Esophagus squamous epithelium (tissue), 5 donors: ENCODE measurements at regions not wholly inside any gene's neighbourhood (a gene's known extent, or its start where the extent isn't known, plus 50 kb on each side); places are given as distances from the start of the nearest gene placed in this dataset.

Experiments
- DNase-seq: peaks from one replicate; lab custom pipeline; 2025; lab: John Stamatoyannopoulos, UW
- H3K27ac ChIP-seq, 4 donors: fragments of 200-600 bp; sonication (generic); one replicate each; pipeline ENCODE4 v1.5.1; 2016 to 2019; ENCODE audit warnings: mild to moderate bottlenecking in 1 of 4
- H3K27me3 ChIP-seq, 4 donors: fragments of 200-600 bp; sonication (generic); 1 replicate in 3 of 4; 2 replicates in 1 of 4; pipeline versions ENCODE4 v1.5.1 to v1.6.0; 2017 to 2021; ENCODE audit warnings: antibody characterized with exemption in 1 of 4
- H3K36me3 ChIP-seq, 3 donors: fragments of 200-600 bp; sonication (generic); one replicate each; pipeline ENCODE4 v1.5.1; 2016 to 2019
- H3K4me1 ChIP-seq, 3 donors: fragments of 200-600 bp; sonication (generic); one replicate each; pipeline ENCODE4 v1.5.1; 2017 to 2019
- H3K4me3 ChIP-seq, 4 donors: fragments of 200-600 bp; sonication (generic); 1 replicate in 3 of 4; 2 replicates in 1 of 4; pipeline ENCODE4 v1.5.1; 2016 to 2019; ENCODE audit warnings: mild to moderate bottlenecking in 2 of 4, moderate library complexity in 1 of 4
- H3K9me3 ChIP-seq, 3 donors: fragments of 200-600 bp; sonication (generic); one replicate each; pipeline ENCODE4 v1.5.1; 2016 to 2019
- CTCF ChIP-seq, 6 experiments: fragments of 450-650 bp in 4 of 6; fragments of 200-600 bp in 2 of 6; sonication (generic) in 2 of 6; IDR thresholded peaks; one replicate each; pipeline ENCODE4 v1.5.1; 2016 to 2019; ENCODE audit warnings: antibody characterized with exemption in 6 of 6, mild to moderate bottlenecking in 4 of 6, moderate library complexity in 4 of 6
- POLR2A ChIP-seq, 4 donors: fragments of 450-650 bp; IDR thresholded peaks; one replicate each; pipeline ENCODE4 v1.6.1; 2017; ENCODE audit warnings: antibody characterized with exemption in 4 of 4, mild to moderate bottlenecking in 4 of 4, moderate library complexity in 3 of 4
- WGBS, 2 donors: methylation state at CpG; one replicate each; pipeline ENCODE4 v1.1.5; 2018; 5-methylcytosine and 5-hydroxymethylcytosine counted together
- intact Hi-C: fragments of 100-400 bp; cut with DNase I; formaldehyde crosslinking; loops from one replicate; pipeline ENCODE4 v1.15.0; 2022
- donor health status: DM: yes; HTN: yes; CAD: no.

- Histone ChIP-seq H3K36me3 (no peaks in the 10 kb centered on the region), H3K27me3 (peaks cover 0 to 2% (median 0%) of the 10 kb centered on the region in 4 donors), H3K4me1 (peaks cover 0 to 4% (median 0%) of the 10 kb centered on the region in 3 donors), H3K27ac (peak overlapping the region in 1 of 4 donors; percentile 30), H3K4me3 (no peak overlapping the region), H3K9me3 (no peaks in the 10 kb centered on the region)
- no peak for DNase-seq
- WGBS, 2 donors, result 63 to 69% methylated on average over 3 of the region's 3 CpGs
- intact Hi-C loops, result no loop called here
- TF ChIP-seq POLR2A (IDR thresholded peaks at IDR 0.05) (no peak), CTCF (IDR thresholded peaks at IDR 0.05) (no peak)
Observed at GRCh38 chr1:48107516-48107915, 110.3 kb upstream of the TRABD2B start.

- WGBS, 2 donors, result 96 to 100% methylated on average over 2 of the region's 2 CpGs
- TF ChIP-seq POLR2A (IDR thresholded peaks at IDR 0.05), result no peak
- no peak for TF ChIP-seq CTCF (IDR thresholded peaks at IDR 0.05)
- DNase-seq, result no peak
- H3K36me3 ChIP-seq, result no peaks in the 10 kb centered on the region
- H3K4me3 ChIP-seq, result no peak overlapping the region
- intact Hi-C loops, result no loop called here
- H3K27me3 ChIP-seq, result peaks cover 0 to 3% (median 0%) of the 10 kb centered on the region in 4 donors
- H3K4me1 ChIP-seq, result peaks cover 0 to 4% (median 0%) of the 10 kb centered on the region in 3 donors
- H3K27ac ChIP-seq, result no peak overlapping the region
- no peaks in the 10 kb centered on the region for H3K9me3 ChIP-seq
Observed at GRCh38 chr1:48106049-48106448, 108.9 kb upstream of the TRABD2B start.

- DNase-seq, result no peak
Observed at GRCh38 chr1:48105165-48105564, 108.0 kb upstream of the TRABD2B start.

GRCh38 chr1:48103495-48103894 is 106.3 kb upstream of the TRABD2B start:
- intact Hi-C loops, result loop anchor here (5.0 kb wide), 1 partner anchor 99 kb away; no protein-coding TSS in a partner anchor
- Histone ChIP-seq H3K27ac (no peak overlapping the region), H3K4me3 (no peak overlapping the region), H3K36me3 (no peaks in the 10 kb centered on the region), H3K27me3 (peaks cover 0 to 6% (median 0%) of the 10 kb centered on the region in 4 donors), H3K4me1 (peaks cover 0 to 9% (median 0%) of the 10 kb centered on the region in 3 donors), H3K9me3 (no peaks in the 10 kb centered on the region)
- 79 to 87% methylated on average over 2 to 6 of the region's 6 CpGs for WGBS, 2 donors
- no peak for DNase-seq
- TF ChIP-seq POLR2A (IDR thresholded peaks at IDR 0.05), result no peak
- TF ChIP-seq CTCF (IDR thresholded peaks at IDR 0.05), result no peak

More at GRCh38 chr1:48105165-48105564, 108.0 kb upstream of the TRABD2B start:
- TF ChIP-seq POLR2A (IDR thresholded peaks at IDR 0.05) (no peak), CTCF (IDR thresholded peaks at IDR 0.05) (peak in 3 of 6 experiments; percentile 22 to 42 (median 27))
- no peaks in the 10 kb centered on the region for H3K36me3 ChIP-seq
- intact Hi-C loops, result no loop called here
- H3K4me1 ChIP-seq, result peaks cover 0 to 4% (median 0%) of the 10 kb centered on the region in 3 donors
- H3K27me3 ChIP-seq, result peaks cover 0 to 3% (median 0%) of the 10 kb centered on the region in 4 donors
- H3K27ac ChIP-seq, result no peak overlapping the region
- H3K4me3 ChIP-seq, result no peak overlapping the region
- WGBS, 2 donors, result 51 to 80% methylated on average over 1 to 3 of the region's 3 CpGs
- H3K9me3 ChIP-seq, result no peaks in the 10 kb centered on the region

GRCh38 chr1:48102766-48103165 is 105.6 kb upstream of the TRABD2B start:
- no peak overlapping the region for H3K4me3 ChIP-seq
- H3K27ac ChIP-seq, result no peak overlapping the region
- intact Hi-C loops, result loop anchor here (5.0 kb wide), 1 partner anchor 100 kb away; no protein-coding TSS in a partner anchor
- H3K36me3 ChIP-seq, result no peaks in the 10 kb centered on the region
- WGBS, 2 donors, result 80 to 81% methylated on average over 5 to 6 of the region's 6 CpGs
- peaks cover 0 to 14% (median 0%) of the 10 kb centered on the region in 4 donors for H3K27me3 ChIP-seq
- no peak for DNase-seq
- no peaks in the 10 kb centered on the region for H3K9me3 ChIP-seq
- TF ChIP-seq POLR2A (IDR thresholded peaks at IDR 0.05), result no peak
- TF ChIP-seq CTCF (IDR thresholded peaks at IDR 0.05), result no peak
- H3K4me1 ChIP-seq, result peaks cover 0 to 9% (median 0%) of the 10 kb centered on the region in 3 donors
